ENCODE measurements at regions not wholly inside any gene's neighbourhood (a gene's known extent, or its start where the extent isn't known, plus 50 kb on each side); places are given as distances from the start of the nearest gene placed in this dataset.
A peak's percentile ranks its signal among the peaks of the same experiment; 100 is the strongest.
"Not testable (repeated sequence)": the region's sequence is repeated elsewhere in the genome, so short reads cannot be mapped to it uniquely, and the experiment has no call there.

GRCh38 chr1:195851016-195851601 lies 757.1 kb downstream of the KCNT2 start:
- no peak for DNase-seq (ENCODE audit: low read depth)

- DNase-seq (ENCODE audit: low read depth): no peak
These were observed 759.1 kb downstream of the KCNT2 start for GRCh38 chr1:195849180-195849579.

- DNase-seq (ENCODE audit: low read depth): not testable (repeated sequence)
These were observed 760.0 kb downstream of the KCNT2 start for GRCh38 chr1:195847957-195848875.

- DNase-seq (ENCODE audit: low read depth): no peak
These were observed 776.5 kb downstream of the KCNT2 start for GRCh38 chr1:195831789-195832188.

DNA sequence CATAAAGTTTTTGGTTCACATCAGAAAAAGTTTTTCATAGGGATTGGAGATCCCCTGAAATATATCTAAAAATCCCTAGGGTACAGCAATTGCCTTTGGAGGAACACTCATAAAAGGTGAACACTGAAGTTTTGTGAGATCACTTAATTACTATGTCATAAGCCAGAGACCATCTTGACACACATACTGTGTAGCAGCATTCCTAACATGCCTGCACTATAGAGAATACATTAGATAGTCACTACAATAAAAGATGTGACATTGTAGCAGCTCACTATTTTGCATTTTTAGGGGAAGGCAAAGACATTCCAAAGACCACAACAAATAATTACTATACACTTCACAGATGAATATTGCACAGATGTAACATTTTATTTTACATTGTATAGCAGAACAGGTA lies 779.9 kb downstream of the KCNT2 start:
- DNase-seq (ENCODE audit: low read depth): no peak

DNA sequence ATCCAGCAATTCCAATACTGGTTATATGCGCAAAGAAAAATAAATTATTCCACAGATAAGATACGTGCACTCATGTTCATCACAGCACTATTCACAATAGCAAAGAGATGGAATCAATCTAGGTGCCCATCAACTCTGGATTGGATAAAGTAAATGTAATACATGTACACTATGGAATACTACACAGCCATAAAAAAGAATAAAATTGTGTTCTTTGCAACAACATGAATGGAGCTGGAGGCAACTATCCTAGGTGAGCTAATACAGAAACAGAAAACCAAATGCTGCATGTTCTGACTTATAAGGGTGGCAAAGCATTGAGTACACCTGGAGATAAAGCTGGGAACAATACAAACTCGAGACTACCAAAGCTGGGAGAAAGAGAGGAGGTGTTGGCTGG lies 787.3 kb downstream of the KCNT2 start:
- DNase-seq (ENCODE audit: low read depth): no peak

DNA sequence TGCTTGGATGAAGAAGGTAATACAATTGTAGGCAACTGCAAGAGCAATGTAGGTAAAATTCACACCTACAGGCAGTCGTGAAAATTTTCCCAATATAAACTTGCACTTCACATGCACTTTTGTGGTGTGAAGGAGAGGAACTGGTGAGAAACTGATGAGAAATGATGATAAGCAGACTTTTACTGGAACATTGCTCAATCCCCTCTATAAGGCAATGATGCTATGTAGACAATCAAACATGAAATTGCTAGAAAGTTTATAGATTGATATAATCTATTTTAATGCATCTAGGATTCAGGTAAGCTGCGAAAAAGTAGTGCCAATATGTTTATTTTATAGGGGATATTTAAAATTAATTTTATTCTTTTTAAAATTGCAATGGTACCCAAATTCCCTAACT lies 802.2 kb downstream of the KCNT2 start:
- DNase-seq (ENCODE audit: low read depth): no peak

DNA sequence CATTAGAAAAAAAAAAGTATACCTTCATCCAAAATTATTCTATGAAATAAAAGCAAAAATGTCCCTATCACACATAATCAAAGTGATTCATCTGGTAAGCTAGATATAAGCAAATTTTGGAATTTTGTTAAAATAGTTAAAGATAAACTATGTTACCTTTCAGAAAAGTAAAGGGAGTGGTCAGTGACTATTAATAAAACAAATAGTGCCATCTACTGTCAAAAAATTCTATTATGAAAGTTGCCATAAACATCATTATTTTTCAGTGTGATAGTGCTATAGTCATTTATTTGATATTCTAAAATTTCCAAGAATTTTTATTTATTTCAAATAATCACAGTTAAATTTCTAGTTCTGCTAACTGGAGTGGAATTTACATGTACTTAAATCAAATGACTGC lies 803.7 kb downstream of the KCNT2 start:
- DNase-seq (ENCODE audit: low read depth): no peak

DNA sequence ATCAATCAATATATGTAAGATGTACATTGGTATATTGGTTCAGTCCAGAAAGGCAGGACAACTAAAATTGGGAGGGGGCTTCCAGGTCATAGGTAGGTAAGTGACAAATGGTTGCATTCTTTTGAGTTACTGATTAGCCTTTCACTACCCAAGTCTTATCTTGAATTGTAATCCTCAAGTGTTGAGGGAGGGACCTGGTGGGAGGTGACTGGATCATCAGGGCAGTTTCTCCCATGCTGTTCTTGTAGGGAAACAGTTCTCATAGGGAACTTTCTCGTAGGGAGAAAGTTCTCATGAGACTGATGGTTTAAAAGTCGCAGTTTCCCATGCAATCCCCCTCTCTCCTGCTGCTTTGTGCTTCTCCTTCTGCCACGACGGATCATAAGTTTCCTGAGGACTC lies 809.2 kb downstream of the KCNT2 start:
- no peak for DNase-seq (ENCODE audit: low read depth)

GRCh38 chr1:195794225-195794624 lies 814.0 kb downstream of the KCNT2 start:
- DNase-seq (ENCODE audit: low read depth): no peak

- no peak for DNase-seq (ENCODE audit: low read depth)
These were observed 816.4 kb downstream of the KCNT2 start for GRCh38 chr1:195791796-195792195.

- no peak for DNase-seq (ENCODE audit: low read depth)
These were observed 817.6 kb downstream of the KCNT2 start for GRCh38 chr1:195790514-195791168.

DNA sequence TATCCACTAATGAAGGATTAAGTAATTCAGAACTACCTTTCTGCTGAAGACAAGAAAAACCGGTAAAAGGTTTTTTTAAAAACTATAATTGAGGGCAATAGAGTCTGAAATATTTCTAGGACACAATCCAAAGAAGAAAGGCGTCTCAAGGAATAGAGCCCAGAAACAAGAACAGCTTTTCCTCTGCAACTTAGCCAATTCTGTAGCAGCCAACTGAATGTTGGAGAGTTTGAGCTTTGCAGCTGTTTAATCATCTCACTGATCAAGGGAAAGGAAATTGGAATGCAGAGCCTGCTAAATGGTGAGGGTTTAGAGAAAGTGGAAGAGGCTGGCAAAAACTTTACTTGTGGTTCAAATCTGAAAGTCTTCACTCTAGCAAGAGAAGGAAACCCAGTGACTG lies 818.9 kb downstream of the KCNT2 start:
- no peak for DNase-seq (ENCODE audit: low read depth)

- no peak for DNase-seq (ENCODE audit: low read depth)
These were observed 819.5 kb downstream of the KCNT2 start for GRCh38 chr1:195788721-195789120.

DNA sequence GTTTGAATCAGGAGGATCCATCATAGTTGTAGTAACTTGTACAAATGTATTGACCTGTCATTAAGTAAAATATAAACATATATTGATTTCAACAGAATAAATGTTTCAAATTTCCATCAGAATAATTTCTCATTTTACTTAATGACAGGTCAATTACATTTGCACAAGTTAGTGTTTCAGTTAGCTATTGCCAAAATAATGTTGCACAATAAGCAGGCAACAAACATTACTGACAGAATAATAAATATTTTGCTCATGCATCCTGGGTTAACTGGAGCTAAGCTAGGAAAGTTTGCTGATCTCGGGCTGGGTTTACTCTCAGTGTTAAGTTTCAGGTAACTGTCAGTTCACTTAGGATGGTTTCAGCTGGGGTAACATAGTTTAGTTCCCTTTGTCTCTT lies 822.4 kb downstream of the KCNT2 start:
- no peak for DNase-seq (ENCODE audit: low read depth)

- DNase-seq (ENCODE audit: low read depth): no peak
These were observed 834.3 kb downstream of the KCNT2 start for GRCh38 chr1:195773931-195774330.

- no peak for DNase-seq (ENCODE audit: low read depth)
These were observed 838.8 kb downstream of the KCNT2 start for GRCh38 chr1:195769461-195769860.

GRCh38 chr1:195768936-195769335 lies 839.3 kb downstream of the KCNT2 start:
- no peak for DNase-seq (ENCODE audit: low read depth)

DNA sequence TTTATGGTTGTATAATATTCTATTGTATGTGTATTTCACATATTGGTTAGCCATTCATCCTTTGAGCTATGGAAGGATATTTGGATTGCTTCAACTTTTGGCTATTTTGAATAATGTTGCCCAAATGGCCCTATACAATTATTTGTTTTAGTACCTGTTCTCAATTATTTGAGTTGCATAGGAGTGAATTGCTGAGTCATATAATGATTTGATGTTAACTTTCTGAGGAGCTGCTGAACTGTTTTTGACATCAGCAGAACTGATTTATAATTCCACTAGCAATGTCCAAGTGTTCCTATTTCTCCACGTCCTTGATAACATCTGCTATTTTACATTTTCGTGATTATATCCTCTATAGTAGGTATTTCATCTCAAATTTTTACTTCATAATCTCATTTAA lies 839.9 kb downstream of the KCNT2 start:
- no peak for DNase-seq (ENCODE audit: low read depth)

- DNase-seq (ENCODE audit: low read depth): peak; percentile 31
These were observed 841.5 kb downstream of the KCNT2 start for GRCh38 chr1:195766709-195767108.

GRCh38 chr1:195765099-195765498 lies 843.1 kb downstream of the KCNT2 start:
- no peak for DNase-seq (ENCODE audit: low read depth)

GRCh38 chr1:195763907-195764374 lies 844.3 kb downstream of the KCNT2 start:
- DNase-seq (ENCODE audit: low read depth): no peak

Data from HT1080 (cell line).